OCI-LY1 (cell line): ENCODE measurements at regions not wholly inside any gene's neighbourhood (a gene's known extent, or its start where the extent isn't known, plus 50 kb on each side); places are given as distances from the start of the nearest gene placed in this dataset.

Experiments
- EZH2 ChIP-seq: fragments of 200-600 bp; sonication (generic), shearing (Covaris generic); IDR thresholded peaks from 2 replicates; pipeline ENCODE4 v1.8.0; 2017; ENCODE audit warnings: borderline replicate concordance, mixed run types, mild to moderate bottlenecking, antibody characterized with exemption, low read length, moderate library complexity, mixed read lengths
- TF ChIP-seq, protein P1 (sequence below): fragments of 200-600 bp; sonication (generic), shearing (Covaris generic); IDR thresholded peaks from 2 replicates; pipeline ENCODE4 v1.5.1; 2017; ENCODE audit warnings: mild to moderate bottlenecking, antibody characterized with exemption, low read length, moderate library complexity, mixed read lengths

DNA sequence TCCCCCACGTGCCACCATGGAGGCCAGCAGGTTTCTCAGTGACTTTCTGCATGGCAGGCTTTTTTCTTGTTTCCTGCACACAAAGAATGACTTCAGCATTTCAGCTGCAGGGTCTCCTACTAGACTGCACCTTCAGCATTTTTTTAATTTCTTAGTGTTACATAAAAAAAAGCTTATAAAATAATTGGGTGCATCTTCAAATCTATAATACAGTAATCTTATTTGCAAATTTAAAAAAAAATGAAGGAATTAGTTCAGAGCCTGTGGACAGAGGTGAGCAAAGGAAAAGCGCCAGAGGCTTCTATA is 57.6 kb downstream of the FAM50B start:
- TF ChIP-seq, protein P1, sequence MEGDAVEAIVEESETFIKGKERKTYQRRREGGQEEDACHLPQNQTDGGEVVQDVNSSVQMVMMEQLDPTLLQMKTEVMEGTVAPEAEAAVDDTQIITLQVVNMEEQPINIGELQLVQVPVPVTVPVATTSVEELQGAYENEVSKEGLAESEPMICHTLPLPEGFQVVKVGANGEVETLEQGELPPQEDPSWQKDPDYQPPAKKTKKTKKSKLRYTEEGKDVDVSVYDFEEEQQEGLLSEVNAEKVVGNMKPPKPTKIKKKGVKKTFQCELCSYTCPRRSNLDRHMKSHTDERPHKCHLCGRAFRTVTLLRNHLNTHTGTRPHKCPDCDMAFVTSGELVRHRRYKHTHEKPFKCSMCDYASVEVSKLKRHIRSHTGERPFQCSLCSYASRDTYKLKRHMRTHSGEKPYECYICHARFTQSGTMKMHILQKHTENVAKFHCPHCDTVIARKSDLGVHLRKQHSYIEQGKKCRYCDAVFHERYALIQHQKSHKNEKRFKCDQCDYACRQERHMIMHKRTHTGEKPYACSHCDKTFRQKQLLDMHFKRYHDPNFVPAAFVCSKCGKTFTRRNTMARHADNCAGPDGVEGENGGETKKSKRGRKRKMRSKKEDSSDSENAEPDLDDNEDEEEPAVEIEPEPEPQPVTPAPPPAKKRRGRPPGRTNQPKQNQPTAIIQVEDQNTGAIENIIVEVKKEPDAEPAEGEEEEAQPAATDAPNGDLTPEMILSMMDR: no peak
- no peak for TF ChIP-seq EZH2
